Fibroblast of skin of left quadriceps (primary cell): ENCODE measurements at regions not wholly inside any gene's neighbourhood (a gene's known extent, or its start where the extent isn't known, plus 50 kb on each side); places are given as distances from the start of the nearest gene placed in this dataset.
"Not testable (repeated sequence)": the region's sequence is repeated elsewhere in the genome, so short reads cannot be mapped to it uniquely, and the experiment has no call there.

ENCODE experiments used
- DNase-seq, 2 experiments: peaks; one replicate each; pipeline ENCODE4 v3.0.0-alpha.2; 2013; ENCODE audit warnings: low read depth in 2 of 2

DNA sequence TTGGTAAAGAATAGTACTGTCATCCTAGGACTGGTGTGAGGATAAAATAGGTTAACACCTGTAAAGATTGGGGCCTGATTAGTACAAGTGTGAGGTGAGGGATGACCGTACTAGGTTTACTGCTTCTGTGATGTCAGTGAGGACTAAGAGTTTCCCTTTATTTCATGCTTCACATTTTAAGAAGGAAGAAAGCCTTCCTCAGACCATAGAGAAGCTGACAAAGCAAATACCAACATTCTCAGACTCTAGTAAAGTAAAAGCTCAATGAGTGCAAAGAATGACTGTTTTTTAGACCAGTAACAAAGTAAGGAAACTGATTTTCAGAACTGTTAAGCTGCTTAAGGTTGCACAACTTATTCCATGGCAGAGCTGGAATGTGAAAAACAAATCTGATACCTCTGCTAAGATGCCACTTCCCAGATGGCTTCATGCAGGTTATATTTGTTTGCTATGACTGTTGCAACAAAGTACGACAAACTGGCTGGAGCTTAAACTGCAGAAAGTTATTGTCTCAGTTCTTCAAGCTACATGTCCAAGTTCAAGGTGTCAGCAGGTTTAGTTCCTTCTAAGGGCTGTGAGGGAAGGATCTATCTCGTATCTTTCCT, 354.9 kb downstream of the RSL24D1 start:
- no peak for DNase-seq

- DNase-seq: no peak
These were observed 355.9 kb downstream of the RSL24D1 start for GRCh38 chr15:54840621-54841398.

DNA sequence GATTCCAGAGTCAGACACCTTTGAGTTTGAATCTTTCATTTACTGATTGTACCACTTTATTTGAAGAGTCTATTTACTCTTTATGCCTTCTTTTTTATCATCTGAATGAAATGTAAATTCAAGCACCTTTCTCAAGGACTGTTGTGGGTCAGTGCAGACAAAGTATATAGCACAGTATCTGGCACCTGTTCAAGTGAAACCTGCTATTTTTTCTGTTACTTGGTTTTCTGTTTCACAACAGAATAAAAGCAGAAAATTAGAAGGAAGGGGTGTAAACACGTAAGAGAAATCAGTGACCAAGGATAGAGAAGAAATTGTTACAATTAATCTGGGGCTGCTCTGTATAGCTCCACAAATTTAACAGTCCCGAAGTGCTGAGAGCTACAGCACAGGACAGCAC, 357.4 kb downstream of the RSL24D1 start:
- no peak for DNase-seq

- no peak for DNase-seq
These were observed 360.5 kb downstream of the RSL24D1 start for GRCh38 chr15:54836052-54836795.

GRCh38 chr15:54829821-54830220, 366.9 kb downstream of the RSL24D1 start:
- no peak for DNase-seq

GRCh38 chr15:54820811-54821210, 375.9 kb downstream of the RSL24D1 start:
- no peak for DNase-seq

DNA sequence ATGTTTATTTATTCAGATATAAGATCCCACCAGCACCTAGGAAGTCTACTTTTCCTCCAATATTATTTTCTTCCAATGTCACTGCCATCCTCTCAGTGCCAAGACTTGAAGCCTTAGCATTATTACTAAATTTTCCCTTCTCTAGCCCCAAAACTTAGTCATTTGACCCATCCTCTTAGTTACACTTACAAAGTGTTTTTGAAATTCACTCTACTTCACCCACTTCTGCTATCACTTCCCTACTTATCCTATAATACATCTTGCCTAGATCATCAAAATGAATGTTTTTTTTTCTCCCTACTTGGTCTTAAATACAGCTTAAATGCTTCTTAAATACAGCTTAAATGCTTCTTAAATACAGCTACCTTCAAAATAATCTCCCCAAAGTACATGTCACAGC, 376.6 kb downstream of the RSL24D1 start:
- DNase-seq: no peak

DNA sequence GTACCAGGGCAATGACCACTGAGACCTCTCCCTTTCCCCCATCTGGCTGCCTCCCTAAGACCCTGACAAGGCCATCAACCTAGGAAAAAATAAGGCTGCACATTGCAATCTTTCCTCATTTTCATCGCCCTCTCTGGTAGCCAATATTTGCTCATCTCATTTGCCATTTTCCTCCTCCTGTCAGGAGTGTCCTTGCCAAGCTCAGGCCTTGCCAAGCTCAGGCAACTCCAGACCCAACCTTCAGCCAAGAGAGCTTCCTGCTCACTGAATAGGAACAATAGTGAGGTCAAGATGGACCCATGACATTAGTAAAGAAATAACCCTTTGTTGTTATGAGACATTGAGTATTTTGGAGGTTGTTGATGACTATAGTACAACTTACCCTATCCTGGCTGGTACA, 380.3 kb downstream of the RSL24D1 start:
- no peak for DNase-seq

GRCh38 chr15:54815556-54815955, 381.2 kb downstream of the RSL24D1 start:
- no peak for DNase-seq

DNA sequence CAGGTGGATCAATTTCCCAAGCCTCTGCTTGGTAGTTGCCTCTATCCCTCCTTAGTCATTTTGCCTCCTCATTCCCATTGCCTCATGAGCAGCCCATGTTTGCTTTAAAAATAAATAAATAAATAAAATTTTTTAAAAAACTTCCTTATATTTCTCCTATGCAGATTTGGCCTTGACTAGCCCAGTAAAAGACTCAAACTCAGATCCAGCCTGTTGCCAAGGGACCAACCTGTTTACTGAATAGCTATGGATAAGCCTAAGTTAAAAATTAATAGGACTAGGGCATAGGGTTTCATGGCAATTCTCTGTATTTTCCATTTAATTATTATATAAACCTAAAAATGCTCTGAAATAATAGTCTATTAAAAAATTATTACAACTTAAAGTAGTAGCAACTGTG, 384.4 kb downstream of the RSL24D1 start:
- DNase-seq: no peak

GRCh38 chr15:54810496-54810895, 386.2 kb downstream of the RSL24D1 start:
- no peak for DNase-seq

GRCh38 chr15:54810031-54810430, 386.7 kb downstream of the RSL24D1 start:
- DNase-seq: no peak

DNA sequence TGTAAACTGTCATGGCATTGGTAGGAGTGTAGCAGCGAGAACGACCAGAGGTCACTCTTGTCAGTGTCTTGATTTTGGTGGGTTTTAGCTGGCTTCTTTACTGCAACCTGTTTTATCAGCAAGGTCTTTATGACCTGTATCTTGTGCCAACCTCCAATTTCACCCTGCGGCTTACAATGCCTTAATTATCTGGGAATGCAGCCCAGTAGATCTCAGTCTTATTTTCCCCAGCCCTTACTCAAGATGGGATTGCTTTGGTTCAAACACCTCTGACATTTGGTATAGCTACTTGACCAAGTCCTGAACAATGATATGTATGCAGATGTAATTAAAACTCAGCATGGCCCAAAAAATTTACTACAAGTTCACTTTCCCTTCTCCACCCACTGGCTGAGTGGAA, 388.4 kb downstream of the RSL24D1 start:
- DNase-seq: no peak

- no peak for DNase-seq
These were observed 392.8 kb downstream of the RSL24D1 start for GRCh38 chr15:54803987-54804386.

DNA sequence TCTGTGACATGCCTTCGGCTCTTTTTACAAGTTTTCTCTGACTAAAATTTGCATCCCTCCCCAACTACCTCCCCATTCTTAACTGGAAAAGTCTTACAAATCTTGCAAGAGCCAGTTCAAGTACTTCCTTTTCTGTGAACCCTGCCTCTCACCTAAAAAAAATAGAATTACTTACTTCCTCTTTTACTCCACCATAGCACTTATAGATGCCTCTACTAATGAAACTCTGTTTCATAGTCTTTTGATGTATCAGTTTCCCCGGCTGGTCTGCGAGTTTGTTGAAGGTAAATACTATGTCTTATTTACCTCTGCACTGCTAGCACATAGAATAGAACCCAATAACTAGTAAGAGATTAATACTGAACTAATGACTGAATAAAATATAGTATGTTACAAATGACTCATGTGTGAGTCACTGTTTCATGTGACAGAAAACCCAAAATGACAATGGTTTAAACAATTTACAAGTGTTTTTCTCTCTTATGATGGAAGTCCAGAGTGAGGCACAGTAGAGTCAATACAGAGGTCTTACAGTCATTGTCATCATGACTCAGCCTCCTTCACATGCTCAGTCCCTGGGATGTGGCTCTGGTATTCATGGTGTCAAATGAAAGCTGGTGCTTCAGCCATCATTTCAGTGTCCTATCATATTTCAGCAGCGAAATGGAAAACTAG, 393.5 kb downstream of the RSL24D1 start:
- no peak for DNase-seq

DNA sequence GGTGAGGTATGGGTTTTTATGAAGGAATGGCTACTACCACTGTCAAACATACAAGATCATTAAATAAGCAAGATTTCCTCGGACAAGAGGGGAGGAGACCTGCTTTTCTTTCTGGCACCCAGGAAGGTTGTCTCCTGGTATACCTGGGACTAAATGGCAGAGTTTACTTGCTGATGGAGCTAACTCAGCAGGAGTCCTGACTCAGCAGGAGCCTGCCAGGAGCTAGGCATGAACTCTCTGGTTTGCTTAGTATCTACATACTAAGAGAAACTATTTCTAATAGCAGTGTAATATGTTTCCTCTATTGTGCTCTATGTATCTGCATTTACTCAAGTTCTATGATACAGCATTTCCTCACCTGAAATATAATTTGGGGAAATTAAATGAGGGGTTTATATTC, 404.2 kb downstream of the RSL24D1 start:
- no peak for DNase-seq

DNA sequence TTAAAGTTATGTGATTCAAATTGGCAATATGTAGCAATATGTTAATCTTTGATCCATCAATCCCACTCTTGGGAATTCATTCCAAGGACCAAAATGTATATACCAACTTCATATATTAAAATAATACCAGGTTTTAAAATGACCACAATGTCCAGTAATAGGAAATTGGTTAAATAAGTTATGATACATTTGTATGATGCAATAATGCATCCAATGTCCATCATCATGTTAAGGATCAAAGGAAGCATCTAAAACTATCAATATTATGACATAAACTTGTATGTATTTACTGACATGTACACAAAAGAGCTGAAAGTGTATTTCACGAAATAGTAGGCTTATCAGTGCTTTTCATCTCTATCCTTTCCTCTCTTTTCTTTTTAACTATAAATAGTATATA, 406.0 kb downstream of the RSL24D1 start:
- DNase-seq: no peak

GRCh38 chr15:54789376-54789775, 407.4 kb downstream of the RSL24D1 start:
- no peak for DNase-seq

GRCh38 chr15:54781220-54781619, 415.5 kb downstream of the RSL24D1 start:
- DNase-seq: not testable (repeated sequence)

- no peak for DNase-seq
These were observed 417.5 kb downstream of the RSL24D1 start for GRCh38 chr15:54779271-54779670.

DNA sequence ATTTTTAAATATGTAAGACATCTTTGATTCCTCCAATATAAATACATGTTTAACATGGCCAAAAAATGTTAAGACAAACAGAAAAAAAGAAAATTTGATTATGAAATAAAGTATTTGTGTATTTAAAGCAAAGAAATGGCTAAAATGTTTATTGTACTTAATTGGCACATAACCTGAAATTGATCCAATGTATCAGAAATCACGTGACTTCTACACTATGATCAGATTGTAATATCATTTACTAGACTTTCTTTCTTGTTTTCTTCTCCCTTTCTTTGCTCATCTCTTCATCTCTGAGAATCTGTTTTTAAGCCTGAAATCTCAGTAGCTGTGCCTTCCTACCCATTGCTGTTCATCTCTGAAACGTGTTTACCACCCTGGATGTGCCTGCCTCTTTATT, 420.3 kb downstream of the RSL24D1 start:
- DNase-seq: no peak

GRCh38 chr15:54772663-54773062, 424.1 kb downstream of the RSL24D1 start:
- DNase-seq: no peak
